ENCODE measurements at regions not wholly inside any gene's neighbourhood (a gene's known extent, or its start where the extent isn't known, plus 50 kb on each side); places are given as distances from the start of the nearest gene placed in this dataset.
"Not testable (repeated sequence)": the region's sequence is repeated elsewhere in the genome, so short reads cannot be mapped to it uniquely, and the experiment has no call there.

DNA sequence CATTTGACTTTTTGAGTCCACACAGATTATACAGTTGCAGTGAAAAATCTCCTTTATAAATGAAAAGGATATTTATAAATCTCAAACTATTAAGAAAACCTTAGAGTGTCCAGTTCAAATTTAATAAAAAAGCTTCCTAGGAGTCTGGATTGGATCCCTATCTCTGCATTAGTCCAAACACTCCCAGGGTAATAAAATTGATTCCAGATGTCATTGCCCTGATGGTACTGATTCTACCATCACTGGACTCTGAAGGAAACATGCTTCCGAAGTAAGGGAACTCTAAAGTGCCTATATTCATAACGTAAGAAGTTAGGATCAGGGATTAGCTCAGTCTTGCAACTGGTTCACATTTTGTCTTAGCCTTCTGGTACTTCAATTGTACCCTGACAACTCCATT is 1325.1 kb upstream of the MAP3K7 start:
- POLR2A ChIA-PET = no interaction called here
- TF ChIP-seq CTCF (IDR thresholded peaks at IDR 0.05; ENCODE audit: low read depth, low read length) = no peak
- no peak overlapping the region for H3K27ac ChIP-seq (ENCODE audit: low read depth, low read length)
- H3K9me3 ChIP-seq (ENCODE audit: control insufficient read depth, insufficient read depth, low read length) = no peaks in the 10 kb centered on the region
- CTCF ChIA-PET = no interaction called here
- H3K27me3 ChIP-seq (ENCODE audit: control insufficient read depth, insufficient read depth, low read length) = no peaks in the 10 kb centered on the region
- no peak overlapping the region for H3K4me3 ChIP-seq (ENCODE audit: low read depth, low read length)
- no peak for DNase-seq (ENCODE audit: low read depth, low spot score)

DNA sequence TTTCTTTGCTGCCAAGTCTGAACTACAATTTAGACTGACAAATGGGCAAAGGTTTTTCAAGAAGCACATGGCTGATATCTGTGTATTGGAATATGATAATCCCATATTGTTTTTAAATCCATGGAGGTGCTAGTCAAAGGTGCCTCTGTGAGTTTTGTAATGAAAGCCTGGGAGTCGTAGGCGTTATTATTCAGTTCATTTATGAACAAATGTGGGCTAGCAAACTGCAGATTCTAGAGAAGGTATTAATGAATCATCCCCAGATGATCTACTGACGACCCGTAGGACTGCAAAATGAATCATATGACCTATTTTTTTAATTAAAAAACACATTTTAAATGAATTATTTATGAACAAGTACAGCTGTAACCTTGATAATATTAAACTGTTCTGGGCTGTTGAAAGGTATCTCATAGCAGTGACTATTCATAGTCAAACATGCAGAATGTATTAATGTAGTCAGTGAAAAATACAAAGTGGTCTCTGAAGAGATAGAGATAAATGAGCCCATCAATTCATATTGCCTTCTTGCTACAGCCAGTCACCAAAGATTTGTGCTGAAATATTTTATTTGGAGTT is 1317.8 kb upstream of the MAP3K7 start:
- no peak for TF ChIP-seq CTCF (IDR thresholded peaks at IDR 0.05; ENCODE audit: low read depth, low read length)
- ChIA-PET POLR2A (no interaction called here), CTCF (no interaction called here)
- Histone ChIP-seq H3K27me3 (ENCODE audit: control insufficient read depth, insufficient read depth, low read length) (no peaks in the 10 kb centered on the region), H3K9me3 (ENCODE audit: control insufficient read depth, insufficient read depth, low read length) (no peaks in the 10 kb centered on the region), H3K27ac (ENCODE audit: low read depth, low read length) (no peak overlapping the region), H3K4me3 (ENCODE audit: low read depth, low read length) (no peak overlapping the region)
- DNase-seq (ENCODE audit: low read depth, low spot score) = no peak

DNA sequence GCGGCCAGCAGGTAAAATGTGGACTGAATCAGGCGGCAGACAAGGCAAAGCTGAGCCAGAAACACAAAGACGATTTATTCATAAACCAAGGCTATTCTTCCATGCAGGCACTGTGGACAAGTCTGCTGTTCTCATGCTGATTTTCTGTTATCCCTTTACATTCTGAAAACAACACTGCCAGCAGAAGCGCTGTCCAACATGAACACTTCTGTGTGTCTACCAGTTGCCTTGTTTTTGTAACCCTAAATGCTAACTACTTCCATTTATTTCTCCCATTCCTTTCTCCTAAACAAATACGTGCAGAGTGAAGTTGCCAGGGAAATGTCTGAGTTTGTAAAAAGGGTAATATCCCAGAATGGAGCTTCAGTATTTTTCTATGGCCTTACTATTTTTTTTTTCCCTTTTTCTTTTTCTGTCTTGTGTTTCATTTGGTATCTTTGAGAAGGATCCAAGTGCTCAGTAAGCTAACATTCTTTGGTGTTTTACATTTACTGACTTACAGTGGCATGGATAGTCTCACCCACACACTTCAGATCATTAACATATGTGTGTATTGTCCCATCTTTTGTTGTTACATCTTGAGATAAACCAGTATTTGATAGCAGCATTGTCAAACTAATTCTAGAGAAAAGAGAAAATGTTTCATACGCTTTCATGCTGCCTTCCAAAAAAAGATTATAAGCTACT is 1308.9 kb upstream of the MAP3K7 start:
- ChIA-PET POLR2A (no interaction called here), CTCF (no interaction called here)
- no peaks in the 10 kb centered on the region for H3K9me3 ChIP-seq (ENCODE audit: control insufficient read depth, insufficient read depth, low read length)
- H3K27ac ChIP-seq (ENCODE audit: low read depth, low read length) = no peak overlapping the region
- TF ChIP-seq CTCF (IDR thresholded peaks at IDR 0.05; ENCODE audit: low read depth, low read length) = no peak
- no peak for DNase-seq (ENCODE audit: low read depth, low spot score)
- H3K4me3 ChIP-seq (ENCODE audit: low read depth, low read length) = no peak overlapping the region
- H3K27me3 ChIP-seq (ENCODE audit: control insufficient read depth, insufficient read depth, low read length) = no peaks in the 10 kb centered on the region

DNA sequence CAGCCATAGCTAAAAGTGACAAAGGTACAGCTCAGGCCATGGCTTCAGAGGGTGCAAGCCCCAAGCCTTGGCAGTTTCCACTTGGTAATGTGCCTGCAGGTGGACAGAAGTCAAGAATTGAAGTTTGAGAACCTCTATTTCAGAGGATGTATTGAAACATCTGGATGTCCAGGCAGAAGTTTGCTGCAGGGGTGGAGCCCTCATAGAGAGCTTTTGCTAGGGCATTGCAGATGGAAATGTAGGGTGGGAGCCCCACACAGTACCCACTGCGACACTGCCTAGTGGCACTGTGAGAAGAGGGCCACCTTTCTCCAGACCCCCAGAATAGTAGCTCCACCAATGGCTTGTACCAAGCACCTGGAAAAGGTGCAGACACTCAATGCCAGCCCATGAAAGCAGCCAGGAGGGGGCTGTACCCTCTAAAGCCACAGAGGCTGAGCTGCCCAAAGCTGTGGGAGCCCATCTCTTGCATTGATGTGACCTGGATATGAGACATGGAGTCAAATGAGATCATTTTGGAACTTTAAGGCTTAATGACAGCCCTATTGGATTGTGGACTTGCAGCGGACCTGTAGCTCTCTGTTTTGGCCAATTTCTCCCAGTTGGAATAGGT is 1299.4 kb upstream of the MAP3K7 start:
- DNase-seq (ENCODE audit: low read depth, low spot score) = no peak
- Histone ChIP-seq H3K9me3 (ENCODE audit: control insufficient read depth, insufficient read depth, low read length) (peaks cover 16% of the 10 kb centered on the region), H3K27ac (ENCODE audit: low read depth, low read length) (no peak overlapping the region), H3K27me3 (ENCODE audit: control insufficient read depth, insufficient read depth, low read length) (no peaks in the 10 kb centered on the region), H3K4me3 (ENCODE audit: low read depth, low read length) (no peak overlapping the region)
- POLR2A ChIA-PET = no interaction called here
- CTCF ChIA-PET = no interaction called here
- TF ChIP-seq CTCF (IDR thresholded peaks at IDR 0.05; ENCODE audit: low read depth, low read length) = no peak

DNA sequence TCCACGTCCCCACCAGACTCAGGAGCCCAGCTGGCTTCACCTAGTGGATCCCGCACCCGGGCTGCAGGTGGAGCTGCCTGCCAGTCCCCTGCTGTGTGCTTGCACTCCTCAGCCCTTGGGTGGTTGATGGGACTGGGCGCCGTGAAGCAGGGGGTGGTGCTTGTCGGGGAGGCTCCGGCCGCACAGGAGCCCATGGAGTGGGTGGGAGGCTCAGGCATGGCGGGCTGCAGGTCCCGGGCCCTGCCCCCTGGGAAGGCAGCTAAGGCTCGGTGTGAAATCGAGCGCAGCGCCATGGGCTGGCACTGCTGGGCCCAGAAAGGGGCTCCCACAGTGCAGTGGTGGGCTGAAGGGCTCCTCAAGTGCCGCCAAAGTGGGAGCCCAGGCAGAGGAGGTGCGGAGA is 1294.9 kb upstream of the MAP3K7 start:
- CTCF ChIA-PET; DNase-seq (ENCODE audit: low read depth, low spot score); H3K27ac ChIP-seq (ENCODE audit: low read depth, low read length); H3K4me3 ChIP-seq (ENCODE audit: low read depth, low read length); H3K27me3 ChIP-seq (ENCODE audit: control insufficient read depth, insufficient read depth, low read length); POLR2A ChIA-PET: not testable (repeated sequence)
- peaks cover 15% of the 10 kb centered on the region for H3K9me3 ChIP-seq (ENCODE audit: control insufficient read depth, insufficient read depth, low read length)

All from AG04450 (cell line).